Naive thymus-derived CD4-positive, alpha-beta T cell (primary cell): ENCODE measurements at regions not wholly inside any gene's neighbourhood (a gene's known extent, or its start where the extent isn't known, plus 50 kb on each side); places are given as distances from the start of the nearest gene placed in this dataset.

Source experiments
- ATAC-seq: fragments of 150-1000 bp; cut with Tn5 transposase; 2 replicates; pipeline ENCODE4 v1.10.0; 2021; ENCODE audit warnings: mild to moderate bottlenecking, moderate library complexity
- CTCF ChIA-PET: fragments of 350-600 bp; sonication (Branson Sonifier 250); formaldehyde crosslinking; loops from one replicate; lab custom pipeline; 2021; ENCODE audit warnings: antibody characterized with exemption; lab: Charles Lee
- POLR2A ChIA-PET: fragments of 350-600 bp; sonication (Branson Sonifier 250); formaldehyde crosslinking; loops from one replicate; lab custom pipeline; 2021; ENCODE audit warnings: antibody characterized with exemption, inconsistent platforms; lab: Charles Lee
- DNase-seq, 9 donors: peaks; one replicate each; pipeline versions ENCODE4 v3.0.0 to v3.0.0-alpha.2; 2020 to 2022; ENCODE audit warnings: mixed read lengths in 1 of 9
- H3K27ac ChIP-seq: one replicate; pipeline ENCODE4 v1.7.0; 2013; ENCODE audit warnings: mild to moderate bottlenecking, low read depth, low read length, moderate library complexity
- H3K27me3 ChIP-seq, 2 donors: one replicate each; pipeline ENCODE4 v1.7.0; 2013; ENCODE audit warnings: low read length in 2 of 2, mild to moderate bottlenecking in 2 of 2, moderate library complexity in 2 of 2; ENCODE audit not compliant: control insufficient read depth in 2 of 2, insufficient read depth in 2 of 2
- H3K36me3 ChIP-seq, 3 experiments: 1 replicate in 2 of 3; 2 replicates in 1 of 3; pipeline ENCODE4 v1.7.0; 2013; ENCODE audit warnings: low read length in 3 of 3, mild to moderate bottlenecking in 3 of 3, moderate library complexity in 1 of 3; ENCODE audit not compliant: insufficient read depth in 3 of 3, control insufficient read depth in 2 of 3
- H3K4me1 ChIP-seq, 2 donors: one replicate each; pipeline ENCODE4 v1.7.0; 2013; ENCODE audit warnings: low read length in 2 of 2, mild to moderate bottlenecking in 2 of 2, moderate library complexity in 1 of 2; ENCODE audit not compliant: control insufficient read depth in 2 of 2, insufficient read depth in 2 of 2
- H3K4me3 ChIP-seq: 2 replicates; pipeline ENCODE4 v1.7.0; 2013; ENCODE audit warnings: mild to moderate bottlenecking, low read length
- H3K9me3 ChIP-seq, 3 experiments: 1 replicate in 2 of 3; 2 replicates in 1 of 3; pipeline ENCODE4 v1.7.0; 2013; ENCODE audit warnings: low read length in 3 of 3; ENCODE audit not compliant: control insufficient read depth in 2 of 3
- H3K27ac Mint-ChIP-seq, 9 donors: one replicate each; pipeline ENCODE4 v1.8.0; 2020 to 2022; ENCODE audit warnings: mixed read lengths in 9 of 9, mild to moderate bottlenecking in 8 of 9, moderate library complexity in 5 of 9, inconsistent platforms in 2 of 9
- H3K27me3 Mint-ChIP-seq, 5 donors: one replicate each; pipeline ENCODE4 v1.8.0; 2021 to 2022; ENCODE audit warnings: mixed read lengths in 5 of 5, mild to moderate bottlenecking in 1 of 5
- H3K36me3 Mint-ChIP-seq, 5 donors: one replicate each; pipeline ENCODE4 v1.8.0; 2020 to 2022; ENCODE audit warnings: mixed read lengths in 5 of 5, mild to moderate bottlenecking in 3 of 5, inconsistent platforms in 1 of 5
- H3K4me1 Mint-ChIP-seq, 7 donors: one replicate each; pipeline ENCODE4 v1.8.0; 2020 to 2022; ENCODE audit warnings: mixed read lengths in 7 of 7, mild to moderate bottlenecking in 3 of 7, inconsistent platforms in 1 of 7
- H3K4me3 Mint-ChIP-seq, 10 donors: one replicate each; pipeline ENCODE4 v1.8.0; 2020 to 2022; ENCODE audit warnings: mild to moderate bottlenecking in 10 of 10, mixed read lengths in 10 of 10, moderate library complexity in 6 of 10, inconsistent platforms in 2 of 10
- H3K9me3 Mint-ChIP-seq, 11 donors: one replicate each; pipeline ENCODE4 v1.8.0; 2020 to 2022; ENCODE audit warnings: mixed read lengths in 11 of 11, mild to moderate bottlenecking in 4 of 11, inconsistent platforms in 1 of 11, moderate library complexity in 1 of 11
- intact Hi-C, 2 donors: fragments of 100-400 bp; cut with micrococcal nuclease; formaldehyde crosslinking; loops; one replicate each; pipeline ENCODE4 v1.15.1; 2023

- H3K4me3 Mint-ChIP-seq = no peak overlapping the region
- peaks cover 0 to 6% (median 0%) of the 10 kb centered on the region in 5 donors for H3K27me3 Mint-ChIP-seq
- ChIA-PET CTCF (no interaction called here), POLR2A (no interaction called here)
- peaks cover 0 to 3% (median 0%) of the 10 kb centered on the region in 11 donors for H3K9me3 Mint-ChIP-seq
- no peak overlapping the region for H3K27ac Mint-ChIP-seq
- H3K4me3 ChIP-seq = no peak overlapping the region
- no peaks in the 10 kb centered on the region for H3K36me3 ChIP-seq
- no peaks in the 10 kb centered on the region for H3K36me3 Mint-ChIP-seq
- no peaks in the 10 kb centered on the region for H3K4me1 ChIP-seq
- no peak overlapping the region for H3K27ac ChIP-seq
- ATAC-seq (no peak), DNase-seq (no peak)
- H3K27me3 ChIP-seq = no peaks in the 10 kb centered on the region
- no peaks in the 10 kb centered on the region for H3K9me3 ChIP-seq
- intact Hi-C loops = no loop called here
- H3K4me1 Mint-ChIP-seq = no peaks in the 10 kb centered on the region
Observed at GRCh38 chr4:111798840-111799239, 346.4 kb upstream of the FAM241A start.

GRCh38 chr4:111800551-111800950 is 344.7 kb upstream of the FAM241A start:
- Mint-ChIP-seq H3K4me3 (no peak overlapping the region), H3K36me3 (no peaks in the 10 kb centered on the region), H3K27me3 (peaks cover 0 to 6% (median 0%) of the 10 kb centered on the region in 5 donors), H3K9me3 (peaks cover 0 to 3% (median 0%) of the 10 kb centered on the region in 11 donors), H3K27ac (no peak overlapping the region), H3K4me1 (no peaks in the 10 kb centered on the region)
- Histone ChIP-seq H3K4me1 (no peaks in the 10 kb centered on the region), H3K27me3 (no peaks in the 10 kb centered on the region), H3K36me3 (no peaks in the 10 kb centered on the region), H3K4me3 (no peak overlapping the region), H3K27ac (no peak overlapping the region), H3K9me3 (no peaks in the 10 kb centered on the region)
- DNase-seq = no peak
- CTCF ChIA-PET = no interaction called here
- intact Hi-C loops = no loop called here
- POLR2A ChIA-PET = no interaction called here
- ATAC-seq = no peak

- peaks cover 0 to 3% (median 0%) of the 10 kb centered on the region in 11 donors for H3K9me3 Mint-ChIP-seq
- Histone ChIP-seq H3K36me3 (no peaks in the 10 kb centered on the region), H3K4me1 (no peaks in the 10 kb centered on the region), H3K27ac (no peak overlapping the region), H3K27me3 (no peaks in the 10 kb centered on the region), H3K9me3 (no peaks in the 10 kb centered on the region), H3K4me3 (no peak overlapping the region)
- ChIA-PET CTCF (no interaction called here), POLR2A (no interaction called here)
- intact Hi-C loops = no loop called here
- no peak overlapping the region for H3K27ac Mint-ChIP-seq
- ATAC-seq (no peak), DNase-seq (no peak)
- no peaks in the 10 kb centered on the region for H3K4me1 Mint-ChIP-seq
- H3K27me3 Mint-ChIP-seq = peaks cover 0 to 6% (median 0%) of the 10 kb centered on the region in 5 donors
- no peaks in the 10 kb centered on the region for H3K36me3 Mint-ChIP-seq
- H3K4me3 Mint-ChIP-seq = no peak overlapping the region
Observed at GRCh38 chr4:111802191-111802590, 343.1 kb upstream of the FAM241A start.

GRCh38 chr4:111806331-111806730 is 338.9 kb upstream of the FAM241A start:
- no peaks in the 10 kb centered on the region for H3K4me1 Mint-ChIP-seq
- intact Hi-C loops = no loop called here
- ATAC-seq (no peak), DNase-seq (no peak)
- no peaks in the 10 kb centered on the region for H3K9me3 ChIP-seq
- no peak overlapping the region for H3K4me3 Mint-ChIP-seq
- ChIA-PET CTCF (no interaction called here), POLR2A (no interaction called here)
- no peaks in the 10 kb centered on the region for H3K27me3 ChIP-seq
- H3K36me3 ChIP-seq = no peaks in the 10 kb centered on the region
- H3K27me3 Mint-ChIP-seq = no peaks in the 10 kb centered on the region
- no peak overlapping the region for H3K27ac ChIP-seq
- no peaks in the 10 kb centered on the region for H3K36me3 Mint-ChIP-seq
- peaks cover 0 to 7% (median 0%) of the 10 kb centered on the region in 11 donors for H3K9me3 Mint-ChIP-seq
- H3K4me3 ChIP-seq = no peak overlapping the region
- no peak overlapping the region for H3K27ac Mint-ChIP-seq
- no peaks in the 10 kb centered on the region for H3K4me1 ChIP-seq

- ATAC-seq (no peak), DNase-seq (no peak)
- no peaks in the 10 kb centered on the region for H3K9me3 ChIP-seq
- Mint-ChIP-seq H3K27me3 (no peaks in the 10 kb centered on the region), H3K9me3 (peaks cover 0 to 8% (median 0%) of the 10 kb centered on the region in 11 donors), H3K4me1 (no peaks in the 10 kb centered on the region), H3K4me3 (no peak overlapping the region), H3K36me3 (no peaks in the 10 kb centered on the region), H3K27ac (no peak overlapping the region)
- H3K4me1 ChIP-seq = no peaks in the 10 kb centered on the region
- H3K36me3 ChIP-seq = no peaks in the 10 kb centered on the region
- ChIA-PET POLR2A (no interaction called here), CTCF (no interaction called here)
- intact Hi-C loops = no loop called here
- H3K27ac ChIP-seq = no peak overlapping the region
- H3K4me3 ChIP-seq = no peak overlapping the region
- H3K27me3 ChIP-seq = no peaks in the 10 kb centered on the region
Observed at GRCh38 chr4:111807576-111807975, 337.7 kb upstream of the FAM241A start.

- Mint-ChIP-seq H3K9me3 (peaks cover 0 to 8% (median 0%) of the 10 kb centered on the region in 11 donors), H3K4me1 (no peaks in the 10 kb centered on the region), H3K27ac (no peak overlapping the region), H3K27me3 (no peaks in the 10 kb centered on the region), H3K4me3 (no peak overlapping the region), H3K36me3 (no peaks in the 10 kb centered on the region)
- CTCF ChIA-PET = no interaction called here
- no peak overlapping the region for H3K27ac ChIP-seq
- no peaks in the 10 kb centered on the region for H3K27me3 ChIP-seq
- POLR2A ChIA-PET = no interaction called here
- no peak overlapping the region for H3K4me3 ChIP-seq
- ATAC-seq (no peak), DNase-seq (no peak)
- no peaks in the 10 kb centered on the region for H3K4me1 ChIP-seq
- no peaks in the 10 kb centered on the region for H3K36me3 ChIP-seq
- intact Hi-C loops = no loop called here
- no peaks in the 10 kb centered on the region for H3K9me3 ChIP-seq
Observed at GRCh38 chr4:111808174-111808573, 337.1 kb upstream of the FAM241A start.

- no peak for ATAC-seq
- DNase-seq = no peak
- Mint-ChIP-seq H3K4me1 (no peaks in the 10 kb centered on the region), H3K9me3 (peaks cover 0 to 13% (median 2%) of the 10 kb centered on the region in 11 donors), H3K36me3 (no peaks in the 10 kb centered on the region), H3K27ac (no peak overlapping the region), H3K4me3 (no peak overlapping the region), H3K27me3 (no peaks in the 10 kb centered on the region)
- ChIA-PET POLR2A (no interaction called here), CTCF (no interaction called here)
- Histone ChIP-seq H3K4me1 (no peaks in the 10 kb centered on the region), H3K27me3 (no peaks in the 10 kb centered on the region), H3K36me3 (no peaks in the 10 kb centered on the region), H3K9me3 (no peaks in the 10 kb centered on the region), H3K4me3 (no peak overlapping the region), H3K27ac (no peak overlapping the region)
- intact Hi-C loops = no loop called here
Observed at GRCh38 chr4:111811661-111812060, 333.6 kb upstream of the FAM241A start.
